Ovary (tissue), 7 donors: ENCODE measurements at regions not wholly inside any gene's neighbourhood (a gene's known extent, or its start where the extent isn't known, plus 50 kb on each side); places are given as distances from the start of the nearest gene placed in this dataset.

Experiments used
- DNase-seq, 5 donors: peaks; one replicate each; pipeline ENCODE4 v3.0.0-alpha.2; 2019 to 2020
- H3K27ac ChIP-seq, 2 donors: fragments of 200-600 bp; one replicate each; pipeline versions ENCODE4 v1.5.1 to v1.8.0; 2019 to 2022
- H3K27me3 ChIP-seq: fragments of 200-600 bp; one replicate; pipeline ENCODE4 v1.8.0; 2022
- H3K36me3 ChIP-seq: fragments of 200-600 bp; sonication (generic); one replicate; pipeline ENCODE4 v1.5.1; 2019
- H3K4me1 ChIP-seq: one replicate; pipeline ENCODE4 v1.8.1; 2013; ENCODE audit warnings: mild to moderate bottlenecking, moderate library complexity; ENCODE audit not compliant: insufficient read depth
- H3K4me3 ChIP-seq: fragments of 200-600 bp; sonication (generic); one replicate; pipeline ENCODE4 v1.5.1; 2017
- H3K9me3 ChIP-seq, 2 donors: fragments of 200-600 bp in 1 of 2; sonication (generic) in 1 of 2; one replicate each; pipeline versions ENCODE4 v1.5.1 to v1.8.1; 2013 to 2019; ENCODE audit warnings: mild to moderate bottlenecking in 1 of 2, moderate library complexity in 1 of 2
- EP300 ChIP-seq: sonication (generic); formaldehyde crosslinking; IDR thresholded peaks from one replicate; pipeline ENCODE4 v1.6.1; 2017; ENCODE audit warnings: antibody characterized with exemption
- POLR2A ChIP-seq: fragments of 450-650 bp; IDR thresholded peaks from one replicate; pipeline ENCODE4 v1.6.1; 2017; ENCODE audit warnings: antibody characterized with exemption, mild to moderate bottlenecking, moderate library complexity
- WGBS, 3 donors: extraction: QIAGEN DNeasy Blood & Tissue Kit in 1 of 3; methylation state at CpG; one replicate each; pipeline versions ENCODE4 v1.1.5 to v1.1.7; 2013 to 2017; 5-methylcytosine and 5-hydroxymethylcytosine counted together
- intact Hi-C, 4 donors: fragments of 100-400 bp; cut with DNase I; formaldehyde crosslinking; loops; one replicate each; pipeline versions ENCODE4 v1.11.0 to v1.15.1; 2022 to 2023
- TF ChIP-seq, protein P1 (sequence below), 3 donors: fragments of 450-650 bp in 2 of 3; fragments of 200-600 bp in 1 of 3; IDR thresholded peaks; one replicate each; pipeline versions ENCODE4 v1.5.1 to v1.8.0; 2016 to 2022; ENCODE audit warnings: antibody characterized with exemption in 3 of 3, mild to moderate bottlenecking in 1 of 3
- donor health status: DM: no; HTN: no; CAD: no; lungs with moderate emphysema.
- donor health status: DM: no; HTN: no; CAD: no.
- donor health status: Bipolar disorder and iron deficiency.
- donor health status: DM: no; HTN: no; CAD: no.
- donor health status: DM: yes; HTN: yes; CAD: no.

GRCh38 chr3:164094546-164094945 is 983.8 kb downstream of the SI start:
- no peak for TF ChIP-seq POLR2A
- no peak for TF ChIP-seq EP300
- TF ChIP-seq, protein P1, sequence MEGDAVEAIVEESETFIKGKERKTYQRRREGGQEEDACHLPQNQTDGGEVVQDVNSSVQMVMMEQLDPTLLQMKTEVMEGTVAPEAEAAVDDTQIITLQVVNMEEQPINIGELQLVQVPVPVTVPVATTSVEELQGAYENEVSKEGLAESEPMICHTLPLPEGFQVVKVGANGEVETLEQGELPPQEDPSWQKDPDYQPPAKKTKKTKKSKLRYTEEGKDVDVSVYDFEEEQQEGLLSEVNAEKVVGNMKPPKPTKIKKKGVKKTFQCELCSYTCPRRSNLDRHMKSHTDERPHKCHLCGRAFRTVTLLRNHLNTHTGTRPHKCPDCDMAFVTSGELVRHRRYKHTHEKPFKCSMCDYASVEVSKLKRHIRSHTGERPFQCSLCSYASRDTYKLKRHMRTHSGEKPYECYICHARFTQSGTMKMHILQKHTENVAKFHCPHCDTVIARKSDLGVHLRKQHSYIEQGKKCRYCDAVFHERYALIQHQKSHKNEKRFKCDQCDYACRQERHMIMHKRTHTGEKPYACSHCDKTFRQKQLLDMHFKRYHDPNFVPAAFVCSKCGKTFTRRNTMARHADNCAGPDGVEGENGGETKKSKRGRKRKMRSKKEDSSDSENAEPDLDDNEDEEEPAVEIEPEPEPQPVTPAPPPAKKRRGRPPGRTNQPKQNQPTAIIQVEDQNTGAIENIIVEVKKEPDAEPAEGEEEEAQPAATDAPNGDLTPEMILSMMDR (IDR thresholded peaks at IDR 0.05): no peak
- no peaks in the 10 kb centered on the region for H3K27me3 ChIP-seq
- H3K36me3 ChIP-seq: no peaks in the 10 kb centered on the region
- no peaks in the 10 kb centered on the region for H3K9me3 ChIP-seq
- DNase-seq: no peak
- H3K4me1 ChIP-seq: no peaks in the 10 kb centered on the region
- 73 to 88% (median 87%) methylated on average over 1 of the region's 1 CpG for WGBS, 3 donors
- no peak overlapping the region for H3K4me3 ChIP-seq
- H3K27ac ChIP-seq: no peak overlapping the region
- intact Hi-C loops: no loop called here

DNA sequence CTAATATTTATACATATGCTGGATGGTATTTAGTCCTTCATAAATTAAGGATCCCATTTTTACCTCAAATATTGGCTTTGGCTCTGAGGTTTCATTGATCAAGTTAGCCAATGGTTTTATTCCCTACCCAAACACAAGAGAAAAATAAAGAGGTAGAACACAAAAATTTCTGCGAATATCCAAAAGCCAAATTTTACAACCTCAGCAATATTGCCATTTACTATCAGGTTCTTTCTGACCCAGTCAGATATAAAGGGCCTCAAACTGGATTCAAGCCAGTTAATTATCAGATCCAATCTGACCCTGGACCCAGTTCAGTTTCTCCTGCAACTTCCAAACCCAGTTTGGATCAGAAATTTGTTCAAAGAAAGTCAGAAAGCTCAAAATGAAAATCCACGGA is 998.1 kb downstream of the SI start:
- intact Hi-C loops: no loop called here
- Histone ChIP-seq H3K4me3 (no peak overlapping the region), H3K9me3 (no peaks in the 10 kb centered on the region), H3K4me1 (no peaks in the 10 kb centered on the region), H3K36me3 (no peaks in the 10 kb centered on the region), H3K27me3 (no peaks in the 10 kb centered on the region), H3K27ac (no peak overlapping the region)
- 69 to 97% (median 96%) methylated on average over 2 of the region's 2 CpGs for WGBS, 3 donors
- TF ChIP-seq EP300 (no peak), POLR2A (no peak)
- TF ChIP-seq, protein P1 (IDR thresholded peaks at IDR 0.05): no peak
- DNase-seq: no peak

DNA sequence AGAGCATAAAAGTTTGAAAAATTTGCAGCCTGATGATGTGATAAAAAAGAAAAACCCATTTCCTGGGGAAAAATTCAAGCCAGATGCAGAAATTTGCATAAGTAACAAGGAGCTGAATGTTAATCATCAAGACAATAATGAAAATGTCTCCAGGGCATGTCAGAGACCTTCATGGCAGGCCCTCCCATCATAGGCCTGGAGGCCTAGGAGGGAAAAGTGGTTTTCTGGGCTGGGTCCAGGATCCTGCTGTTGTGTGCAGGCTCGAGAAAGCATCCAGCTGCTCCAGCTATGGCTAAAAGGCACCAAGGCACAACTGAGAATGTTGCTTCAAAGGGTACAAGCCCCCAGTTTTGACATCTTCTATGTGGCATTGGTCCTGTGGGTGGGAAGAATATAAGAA is 1014.0 kb downstream of the SI start:
- DNase-seq: no peak
- H3K4me3 ChIP-seq: no peak overlapping the region
- H3K36me3 ChIP-seq: no peaks in the 10 kb centered on the region
- 65 to 68% (median 65%) methylated on average over 1 of the region's 1 CpG for WGBS, 3 donors
- H3K27me3 ChIP-seq: no peaks in the 10 kb centered on the region
- no peaks in the 10 kb centered on the region for H3K9me3 ChIP-seq
- no peak overlapping the region for H3K27ac ChIP-seq
- no peak for TF ChIP-seq EP300
- TF ChIP-seq, protein P1 (IDR thresholded peaks at IDR 0.05): no peak
- no peak for TF ChIP-seq POLR2A
- no peaks in the 10 kb centered on the region for H3K4me1 ChIP-seq
- intact Hi-C loops: no loop called here

- Histone ChIP-seq H3K36me3 (no peaks in the 10 kb centered on the region), H3K4me3 (no peak overlapping the region), H3K4me1 (no peaks in the 10 kb centered on the region), H3K27me3 (no peaks in the 10 kb centered on the region), H3K27ac (no peak overlapping the region), H3K9me3 (no peaks in the 10 kb centered on the region)
- WGBS, 3 donors: 91 to 94% (median 94%) methylated on average over 1 of the region's 1 CpG
- DNase-seq: no peak
- intact Hi-C loops: no loop called here
- no peak for TF ChIP-seq EP300
- TF ChIP-seq POLR2A: no peak
- TF ChIP-seq, protein P1 (IDR thresholded peaks at IDR 0.05): no peak
Measured at GRCh38 chr3:164060923-164061322, 1017.4 kb downstream of the SI start.

DNA sequence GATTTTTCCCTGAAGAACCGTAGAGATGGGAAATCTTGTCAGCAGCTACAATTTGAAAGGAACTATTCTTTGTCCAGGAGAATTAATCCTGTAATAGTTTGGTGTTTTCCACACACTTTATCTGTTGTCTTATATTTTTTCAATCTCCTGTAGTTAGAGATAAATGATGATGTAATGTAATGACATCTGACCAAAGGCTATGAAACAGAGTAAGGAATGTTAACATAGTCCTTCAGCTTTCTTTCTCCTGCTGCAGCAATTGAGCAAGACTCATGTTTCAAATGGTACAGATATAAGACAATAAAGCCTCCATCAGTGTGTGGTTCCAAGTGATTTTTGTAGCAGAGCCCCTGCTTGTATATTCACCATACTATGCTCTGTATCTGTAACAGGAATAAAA is 1028.4 kb downstream of the SI start:
- Histone ChIP-seq H3K4me1 (no peaks in the 10 kb centered on the region), H3K27me3 (no peaks in the 10 kb centered on the region), H3K4me3 (no peak overlapping the region), H3K9me3 (no peaks in the 10 kb centered on the region), H3K27ac (no peak overlapping the region), H3K36me3 (no peaks in the 10 kb centered on the region)
- no peak for DNase-seq
- WGBS, 3 donors: 84 to 91% (median 88%) methylated on average over 1 of the region's 1 CpG
- TF ChIP-seq POLR2A: no peak
- TF ChIP-seq, protein P1 (IDR thresholded peaks at IDR 0.05): no peak
- no peak for TF ChIP-seq EP300
- intact Hi-C loops: no loop called here
